ENCODE measurements at regions not wholly inside any gene's neighbourhood (a gene's known extent, or its start where the extent isn't known, plus 50 kb on each side); places are given as distances from the start of the nearest gene placed in this dataset.

GRCh38 chr7:16264036-16264819 lies 157.1 kb downstream of the CRPPA start:
- TF ChIP-seq EZH2phosphoT487 (IDR thresholded peaks at IDR 0.05; ENCODE audit: unreplicated experiment) (no peak), ZNF114 (CRISPR knock-in tag; IDR thresholded peaks at IDR 0.05) (no peak), POLR2AphosphoS5 (IDR thresholded peaks at IDR 0.05; ENCODE audit: low read depth) (no peak), EZH2 (IDR thresholded peaks at IDR 0.05; ENCODE audit: low read depth, unreplicated experiment) (no peak), CREB1 (CRISPR knock-in tag; IDR thresholded peaks at IDR 0.05; ENCODE audit: low read depth) (no peak), JUNB (IDR thresholded peaks at IDR 0.05; ENCODE audit: unreplicated experiment) (no peak)
- TF ChIP-seq, protein P1, sequence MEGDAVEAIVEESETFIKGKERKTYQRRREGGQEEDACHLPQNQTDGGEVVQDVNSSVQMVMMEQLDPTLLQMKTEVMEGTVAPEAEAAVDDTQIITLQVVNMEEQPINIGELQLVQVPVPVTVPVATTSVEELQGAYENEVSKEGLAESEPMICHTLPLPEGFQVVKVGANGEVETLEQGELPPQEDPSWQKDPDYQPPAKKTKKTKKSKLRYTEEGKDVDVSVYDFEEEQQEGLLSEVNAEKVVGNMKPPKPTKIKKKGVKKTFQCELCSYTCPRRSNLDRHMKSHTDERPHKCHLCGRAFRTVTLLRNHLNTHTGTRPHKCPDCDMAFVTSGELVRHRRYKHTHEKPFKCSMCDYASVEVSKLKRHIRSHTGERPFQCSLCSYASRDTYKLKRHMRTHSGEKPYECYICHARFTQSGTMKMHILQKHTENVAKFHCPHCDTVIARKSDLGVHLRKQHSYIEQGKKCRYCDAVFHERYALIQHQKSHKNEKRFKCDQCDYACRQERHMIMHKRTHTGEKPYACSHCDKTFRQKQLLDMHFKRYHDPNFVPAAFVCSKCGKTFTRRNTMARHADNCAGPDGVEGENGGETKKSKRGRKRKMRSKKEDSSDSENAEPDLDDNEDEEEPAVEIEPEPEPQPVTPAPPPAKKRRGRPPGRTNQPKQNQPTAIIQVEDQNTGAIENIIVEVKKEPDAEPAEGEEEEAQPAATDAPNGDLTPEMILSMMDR (conservative IDR thresholded peaks at IDR 0.05; ENCODE audit: low read depth in 2 of 2): no peak
- TF ChIP-seq, protein P2, sequence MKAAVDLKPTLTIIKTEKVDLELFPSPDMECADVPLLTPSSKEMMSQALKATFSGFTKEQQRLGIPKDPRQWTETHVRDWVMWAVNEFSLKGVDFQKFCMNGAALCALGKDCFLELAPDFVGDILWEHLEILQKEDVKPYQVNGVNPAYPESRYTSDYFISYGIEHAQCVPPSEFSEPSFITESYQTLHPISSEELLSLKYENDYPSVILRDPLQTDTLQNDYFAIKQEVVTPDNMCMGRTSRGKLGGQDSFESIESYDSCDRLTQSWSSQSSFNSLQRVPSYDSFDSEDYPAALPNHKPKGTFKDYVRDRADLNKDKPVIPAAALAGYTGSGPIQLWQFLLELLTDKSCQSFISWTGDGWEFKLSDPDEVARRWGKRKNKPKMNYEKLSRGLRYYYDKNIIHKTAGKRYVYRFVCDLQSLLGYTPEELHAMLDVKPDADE (IDR thresholded peaks at IDR 0.05): no peak
- TF ChIP-seq, protein P3, sequence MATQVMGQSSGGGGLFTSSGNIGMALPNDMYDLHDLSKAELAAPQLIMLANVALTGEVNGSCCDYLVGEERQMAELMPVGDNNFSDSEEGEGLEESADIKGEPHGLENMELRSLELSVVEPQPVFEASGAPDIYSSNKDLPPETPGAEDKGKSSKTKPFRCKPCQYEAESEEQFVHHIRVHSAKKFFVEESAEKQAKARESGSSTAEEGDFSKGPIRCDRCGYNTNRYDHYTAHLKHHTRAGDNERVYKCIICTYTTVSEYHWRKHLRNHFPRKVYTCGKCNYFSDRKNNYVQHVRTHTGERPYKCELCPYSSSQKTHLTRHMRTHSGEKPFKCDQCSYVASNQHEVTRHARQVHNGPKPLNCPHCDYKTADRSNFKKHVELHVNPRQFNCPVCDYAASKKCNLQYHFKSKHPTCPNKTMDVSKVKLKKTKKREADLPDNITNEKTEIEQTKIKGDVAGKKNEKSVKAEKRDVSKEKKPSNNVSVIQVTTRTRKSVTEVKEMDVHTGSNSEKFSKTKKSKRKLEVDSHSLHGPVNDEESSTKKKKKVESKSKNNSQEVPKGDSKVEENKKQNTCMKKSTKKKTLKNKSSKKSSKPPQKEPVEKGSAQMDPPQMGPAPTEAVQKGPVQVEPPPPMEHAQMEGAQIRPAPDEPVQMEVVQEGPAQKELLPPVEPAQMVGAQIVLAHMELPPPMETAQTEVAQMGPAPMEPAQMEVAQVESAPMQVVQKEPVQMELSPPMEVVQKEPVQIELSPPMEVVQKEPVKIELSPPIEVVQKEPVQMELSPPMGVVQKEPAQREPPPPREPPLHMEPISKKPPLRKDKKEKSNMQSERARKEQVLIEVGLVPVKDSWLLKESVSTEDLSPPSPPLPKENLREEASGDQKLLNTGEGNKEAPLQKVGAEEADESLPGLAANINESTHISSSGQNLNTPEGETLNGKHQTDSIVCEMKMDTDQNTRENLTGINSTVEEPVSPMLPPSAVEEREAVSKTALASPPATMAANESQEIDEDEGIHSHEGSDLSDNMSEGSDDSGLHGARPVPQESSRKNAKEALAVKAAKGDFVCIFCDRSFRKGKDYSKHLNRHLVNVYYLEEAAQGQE (IDR thresholded peaks at IDR 0.05; ENCODE audit: unreplicated experiment): no peak

Measured in GM23338 (cell line).